D341Med (cell line): ENCODE measurements at regions not wholly inside any gene's neighbourhood (a gene's known extent, or its start where the extent isn't known, plus 50 kb on each side); places are given as distances from the start of the nearest gene placed in this dataset.

Experiments used
- DNase-seq: peaks from one replicate; pipeline ENCODE4 v3.0.0; 2012; ENCODE audit warnings: low spot score

GRCh38 chr7:32264702-32265284 lies 194.6 kb upstream of the PDE1C start:
- DNase-seq = no peak

- DNase-seq = no peak
Observed at GRCh38 chr7:32263611-32264010, 193.4 kb upstream of the PDE1C start.

GRCh38 chr7:32262315-32262714 lies 192.1 kb upstream of the PDE1C start:
- no peak for DNase-seq

GRCh38 chr7:32259931-32260596 lies 189.9 kb upstream of the PDE1C start:
- DNase-seq = no peak

- no peak for DNase-seq
Observed at GRCh38 chr7:32258265-32258664, 188.1 kb upstream of the PDE1C start.

GRCh38 chr7:32257621-32258020 lies 187.4 kb upstream of the PDE1C start:
- no peak for DNase-seq

GRCh38 chr7:32256811-32257210 lies 186.6 kb upstream of the PDE1C start:
- DNase-seq = no peak

- DNase-seq = no peak
Observed at GRCh38 chr7:32256376-32256775, 186.2 kb upstream of the PDE1C start.

- DNase-seq = peak; percentile 72
Observed at GRCh38 chr7:32255036-32255435, 184.8 kb upstream of the PDE1C start.

GRCh38 chr7:32253299-32253698 lies 183.1 kb upstream of the PDE1C start:
- DNase-seq = no peak

- DNase-seq = no peak
Observed at GRCh38 chr7:32251659-32252058, 181.5 kb upstream of the PDE1C start.

GRCh38 chr7:32250471-32251260 lies 180.5 kb upstream of the PDE1C start:
- peak; percentile 78 for DNase-seq

GRCh38 chr7:32250003-32250402 lies 179.8 kb upstream of the PDE1C start:
- DNase-seq = no peak

GRCh38 chr7:32248522-32248921 lies 178.3 kb upstream of the PDE1C start:
- DNase-seq = no peak

- no peak for DNase-seq
Observed at GRCh38 chr7:32244806-32245345, 174.7 kb upstream of the PDE1C start.

GRCh38 chr7:32243687-32244290 lies 173.6 kb upstream of the PDE1C start:
- DNase-seq = no peak

- no peak for DNase-seq
Observed at GRCh38 chr7:32242436-32242835, 172.2 kb upstream of the PDE1C start.

GRCh38 chr7:32241636-32242035 lies 171.4 kb upstream of the PDE1C start:
- no peak for DNase-seq

GRCh38 chr7:32239764-32240163 lies 169.6 kb upstream of the PDE1C start:
- DNase-seq = no peak

GRCh38 chr7:32228601-32229000 lies 158.4 kb upstream of the PDE1C start:
- DNase-seq = no peak

- no peak for DNase-seq
Observed at GRCh38 chr7:32227746-32228145, 157.5 kb upstream of the PDE1C start.

GRCh38 chr7:32224276-32224675 lies 154.1 kb upstream of the PDE1C start:
- DNase-seq = no peak

- no peak for DNase-seq
Observed at GRCh38 chr7:32223721-32224120, 153.5 kb upstream of the PDE1C start.
